ENCODE measurements at regions not wholly inside any gene's neighbourhood (a gene's known extent, or its start where the extent isn't known, plus 50 kb on each side); places are given as distances from the start of the nearest gene placed in this dataset.

DNA sequence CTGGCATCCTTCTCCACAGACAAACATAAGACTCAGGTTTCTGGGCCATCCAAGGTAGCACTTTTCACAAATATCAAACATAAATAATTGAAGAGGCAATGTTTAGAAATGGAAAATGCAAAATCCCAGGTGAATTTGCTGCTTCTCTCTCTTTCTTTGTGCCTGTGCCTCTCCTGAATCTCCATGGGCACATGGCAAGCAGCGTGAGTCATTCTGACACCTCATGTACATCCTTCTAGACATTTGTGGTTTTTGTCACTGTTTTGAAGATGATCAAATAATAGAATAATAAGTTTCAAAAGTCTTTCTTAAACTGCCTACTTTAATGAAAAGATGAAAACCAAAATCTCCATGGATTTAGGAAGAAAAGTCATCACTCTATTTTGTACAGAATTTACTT lies 60.3 kb upstream of the RAB11FIP2 start:
- Histone ChIP-seq H3K27ac (ENCODE audit: extremely low read depth, low read depth, low read length) (no peak overlapping the region), H3K9me3 (replicated peaks; ENCODE audit: control insufficient read depth, insufficient read depth, low read depth, low read length) (no peaks in the 10 kb centered on the region), H2AFZ (ENCODE audit: low read depth, low read length) (peak overlapping the region; percentile 16), H3K9me1 (ENCODE audit: control insufficient read depth, insufficient read depth, low read length) (no peaks in the 10 kb centered on the region), H3K79me2 (ENCODE audit: control insufficient read depth, insufficient read depth, low read length) (no peaks in the 10 kb centered on the region), H4K20me1 (replicated peaks; ENCODE audit: control insufficient read depth, insufficient read depth, low read length) (no peaks in the 10 kb centered on the region), H3K27me3 (ENCODE audit: control insufficient read depth in 2 of 2, insufficient read depth in 2 of 2, low read length in 2 of 2) (no peaks in the 10 kb centered on the region; a peak in 1 of 5 replicates), H3K9ac (ENCODE audit: insufficient read depth in 1 of 2, low read depth in 2 of 2, low read length in 2 of 2) (no peak overlapping the region), H3K36me3 (ENCODE audit: control insufficient read depth, insufficient read depth, low read length) (no peaks in the 10 kb centered on the region), H3K4me1 (replicated peaks in 1 of 2; ENCODE audit: control insufficient read depth in 2 of 2, insufficient read depth in 2 of 2, low read length in 2 of 2) (peaks cover 0 to 17% of the 10 kb centered on the region in 2 experiments; a peak in 4 of 5 replicates), H3K4me2 (ENCODE audit: insufficient read depth, low read length) (no peak overlapping the region), H3K4me3 (no peak overlapping the region)
- FAIRE-seq = no peak
- intact Hi-C loops (cut with micrococcal nuclease) = no loop called here
- DNase-seq (ENCODE audit: extremely low read depth in 1 of 4, low spot score in 3 of 4) = no peak
- BruUV-seq (replicated peaks) = no TSS peak
- TF ChIP-seq NELFE (IDR thresholded peaks at IDR 0.05; ENCODE audit: insufficient read depth, insufficient read length) (no peak), DNMT1 (IDR thresholded peaks at IDR 0.05) (no peak), ZNF143 (CRISPR knock-in tag; IDR thresholded peaks at IDR 0.05) (no peak), ZEB2 (IDR thresholded peaks at IDR 0.05) (no peak), CSDE1 (IDR thresholded peaks at IDR 0.05) (no peak), CBX3 (IDR thresholded peaks at IDR 0.05; ENCODE audit: borderline replicate concordance in 1 of 2, low read length in 2 of 2) (no peak), RB1 (IDR thresholded peaks at IDR 0.05; ENCODE audit: low read depth) (no peak), TAL1 (IDR thresholded peaks at IDR 0.05) (no peak), RNF2 (IDR thresholded peaks at IDR 0.05) (no peak), HIVEP1 (CRISPR knock-in tag; IDR thresholded peaks at IDR 0.05) (no peak)
- POLR2A ChIA-PET = no interaction called here
- 75% methylated on average over 1 of the region's 1 CpG for WGBS (ENCODE audit: insufficient coverage, low coverage, missing lambda C conversion rate)
- no peak for ATAC-seq
- CTCF ChIA-PET (ENCODE audit: low intra/inter-chr PET ratio) = no interaction called here
- in situ Hi-C loops (cut with MboI) = no loop called here

DNA sequence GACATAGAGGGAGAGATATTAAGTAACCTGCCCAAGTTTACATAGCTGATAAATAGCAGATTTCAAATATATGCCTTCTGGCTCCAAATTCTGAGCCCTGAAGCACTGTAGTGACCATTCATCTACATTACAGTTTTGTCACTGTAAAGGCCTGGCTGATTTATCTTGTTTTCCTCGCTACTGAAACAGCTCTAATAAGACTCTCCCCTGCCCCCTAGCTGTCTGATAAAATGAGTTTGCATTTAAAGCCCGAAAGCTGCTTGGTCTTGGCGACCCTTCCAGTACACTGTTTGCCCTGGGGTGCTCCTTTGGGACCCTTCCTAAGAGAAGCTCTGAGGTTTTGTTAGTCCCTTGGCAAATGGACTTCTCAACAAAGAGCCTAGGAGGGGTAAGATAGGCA lies 59.7 kb upstream of the RAB11FIP2 start:
- intact Hi-C loops (cut with micrococcal nuclease) = no loop called here
- FAIRE-seq = peak; percentile 56
- POLR2A ChIA-PET = no interaction called here
- TF ChIP-seq, protein P1, sequence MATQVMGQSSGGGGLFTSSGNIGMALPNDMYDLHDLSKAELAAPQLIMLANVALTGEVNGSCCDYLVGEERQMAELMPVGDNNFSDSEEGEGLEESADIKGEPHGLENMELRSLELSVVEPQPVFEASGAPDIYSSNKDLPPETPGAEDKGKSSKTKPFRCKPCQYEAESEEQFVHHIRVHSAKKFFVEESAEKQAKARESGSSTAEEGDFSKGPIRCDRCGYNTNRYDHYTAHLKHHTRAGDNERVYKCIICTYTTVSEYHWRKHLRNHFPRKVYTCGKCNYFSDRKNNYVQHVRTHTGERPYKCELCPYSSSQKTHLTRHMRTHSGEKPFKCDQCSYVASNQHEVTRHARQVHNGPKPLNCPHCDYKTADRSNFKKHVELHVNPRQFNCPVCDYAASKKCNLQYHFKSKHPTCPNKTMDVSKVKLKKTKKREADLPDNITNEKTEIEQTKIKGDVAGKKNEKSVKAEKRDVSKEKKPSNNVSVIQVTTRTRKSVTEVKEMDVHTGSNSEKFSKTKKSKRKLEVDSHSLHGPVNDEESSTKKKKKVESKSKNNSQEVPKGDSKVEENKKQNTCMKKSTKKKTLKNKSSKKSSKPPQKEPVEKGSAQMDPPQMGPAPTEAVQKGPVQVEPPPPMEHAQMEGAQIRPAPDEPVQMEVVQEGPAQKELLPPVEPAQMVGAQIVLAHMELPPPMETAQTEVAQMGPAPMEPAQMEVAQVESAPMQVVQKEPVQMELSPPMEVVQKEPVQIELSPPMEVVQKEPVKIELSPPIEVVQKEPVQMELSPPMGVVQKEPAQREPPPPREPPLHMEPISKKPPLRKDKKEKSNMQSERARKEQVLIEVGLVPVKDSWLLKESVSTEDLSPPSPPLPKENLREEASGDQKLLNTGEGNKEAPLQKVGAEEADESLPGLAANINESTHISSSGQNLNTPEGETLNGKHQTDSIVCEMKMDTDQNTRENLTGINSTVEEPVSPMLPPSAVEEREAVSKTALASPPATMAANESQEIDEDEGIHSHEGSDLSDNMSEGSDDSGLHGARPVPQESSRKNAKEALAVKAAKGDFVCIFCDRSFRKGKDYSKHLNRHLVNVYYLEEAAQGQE (IDR thresholded peaks at IDR 0.05; ENCODE audit: borderline replicate concordance) = peak; percentile 26; the same call in 1 of the 2 replicates
- TF ChIP-seq, protein P1 (CRISPR knock-in tag; IDR thresholded peaks at IDR 0.05; ENCODE audit: low read depth) = no peak

More for the DNA sequence above, 59.7 kb upstream of the RAB11FIP2 start:
- no peaks in the 10 kb centered on the region for H4K20me1 ChIP-seq (replicated peaks; ENCODE audit: control insufficient read depth, insufficient read depth, low read length)
- peak overlapping the region; percentile 84 for H2AFZ ChIP-seq (ENCODE audit: low read depth, low read length)
- H3K4me3 ChIP-seq = no peak overlapping the region
- no peaks in the 10 kb centered on the region for H3K79me2 ChIP-seq (ENCODE audit: control insufficient read depth, insufficient read depth, low read length)
- DNase-seq (ENCODE audit: extremely low read depth in 1 of 4, low spot score in 3 of 4) = peak; percentile 7 to 51 (median 16)
- H3K9me1 ChIP-seq (ENCODE audit: control insufficient read depth, insufficient read depth, low read length) = no peaks in the 10 kb centered on the region
- no peaks in the 10 kb centered on the region for H3K9me3 ChIP-seq (replicated peaks; ENCODE audit: control insufficient read depth, insufficient read depth, low read depth, low read length)
- ATAC-seq = peak; percentile 87
- H3K4me2 ChIP-seq (ENCODE audit: insufficient read depth, low read length) = peak overlapping the region; percentile 18; the same call in 1 of the 2 replicates
- CTCF ChIA-PET (ENCODE audit: low intra/inter-chr PET ratio) = no interaction called here
- no peak overlapping the region for H3K27ac ChIP-seq (ENCODE audit: extremely low read depth, low read depth, low read length)
- no peaks in the 10 kb centered on the region for H3K36me3 ChIP-seq (ENCODE audit: control insufficient read depth, insufficient read depth, low read length)
- H3K4me1 ChIP-seq (replicated peaks in 1 of 2; ENCODE audit: control insufficient read depth in 2 of 2, insufficient read depth in 2 of 2, low read length in 2 of 2) = peaks cover 0 to 17% of the 10 kb centered on the region in 2 experiments; a peak in 4 of 5 replicates
- no TSS peak for BruUV-seq (replicated peaks)
- in situ Hi-C loops (cut with MboI) = no loop called here
- WGBS (ENCODE audit: insufficient coverage, low coverage, missing lambda C conversion rate) = 0% methylated on average over 3 of the region's 3 CpGs
- no peaks in the 10 kb centered on the region for H3K27me3 ChIP-seq (ENCODE audit: control insufficient read depth in 2 of 2, insufficient read depth in 2 of 2, low read length in 2 of 2)
- no peak overlapping the region for H3K9ac ChIP-seq (ENCODE audit: insufficient read depth in 1 of 2, low read depth in 2 of 2, low read length in 2 of 2)
